Thymus (tissue), 11 donors: ENCODE measurements at regions not wholly inside any gene's neighbourhood (a gene's known extent, or its start where the extent isn't known, plus 50 kb on each side); places are given as distances from the start of the nearest gene placed in this dataset.

ENCODE experiments used
- DNase-seq, 9 donors: peaks; one replicate each; pipeline ENCODE4 v3.0.0-alpha.2; 2013; ENCODE audit warnings: low spot score in 9 of 9, low read depth in 6 of 9, missing footprints in 1 of 9
- H3K27ac ChIP-seq, 2 donors: one replicate each; pipeline ENCODE4 v1.5.1; 2013; ENCODE audit warnings: control low read depth in 1 of 2, low read depth in 1 of 2, low read length in 1 of 2, mild to moderate bottlenecking in 1 of 2, moderate library complexity in 1 of 2
- H3K27me3 ChIP-seq, 2 donors: one replicate each; pipeline ENCODE4 v1.5.1; 2013; ENCODE audit warnings: low read length in 1 of 2; ENCODE audit not compliant: control insufficient read depth in 2 of 2, insufficient read depth in 1 of 2
- H3K36me3 ChIP-seq, 2 donors: one replicate each; pipeline ENCODE4 v1.5.1; 2013; ENCODE audit warnings: low read length in 1 of 2, mild to moderate bottlenecking in 1 of 2, moderate library complexity in 1 of 2; ENCODE audit not compliant: control insufficient read depth in 2 of 2, insufficient read depth in 2 of 2
- H3K4me1 ChIP-seq, 2 donors: one replicate each; pipeline ENCODE4 v1.5.1; 2013; ENCODE audit warnings: low read length in 2 of 2; ENCODE audit not compliant: control insufficient read depth in 2 of 2, insufficient read depth in 2 of 2
- H3K4me3 ChIP-seq, 2 donors: one replicate each; pipeline ENCODE4 v1.5.1; 2013; ENCODE audit warnings: low read length in 2 of 2, control low read depth in 1 of 2, mild to moderate bottlenecking in 1 of 2
- H3K9me3 ChIP-seq, 2 donors: one replicate each; pipeline ENCODE4 v1.5.1; 2013; ENCODE audit warnings: low read length in 1 of 2, mild to moderate bottlenecking in 1 of 2; ENCODE audit not compliant: control insufficient read depth in 2 of 2, insufficient read depth in 1 of 2
- WGBS: extraction: QIAGEN DNeasy Blood & Tissue Kit; methylation state at CpG from one replicate; pipeline ENCODE4 v1.1.7; 2013; 5-methylcytosine and 5-hydroxymethylcytosine counted together
- donor health status: healthy.

DNA sequence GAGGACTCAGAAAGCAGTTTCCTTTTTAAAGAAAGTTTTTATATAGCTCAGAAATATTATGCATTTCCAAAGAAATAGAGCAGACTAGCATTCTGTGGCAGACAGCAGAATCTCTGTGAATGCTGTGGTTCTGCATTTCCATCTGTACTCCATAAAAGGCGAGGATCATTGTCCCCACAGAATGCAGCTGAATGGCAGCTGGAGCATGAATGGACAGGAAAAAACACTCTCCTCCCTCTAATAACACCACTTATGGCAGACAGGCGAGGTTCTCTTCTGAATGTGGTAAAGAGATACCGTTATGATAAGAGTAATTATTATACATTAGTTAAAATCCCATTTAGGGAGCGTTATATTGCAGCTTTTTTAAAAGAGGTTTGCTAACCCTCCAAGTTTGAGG lies 81.4 kb upstream of the WLS start:
- Histone ChIP-seq H3K9me3 (no peaks in the 10 kb centered on the region), H3K27ac (no peak overlapping the region), H3K4me1 (no peaks in the 10 kb centered on the region), H3K27me3 (no peaks in the 10 kb centered on the region), H3K36me3 (no peaks in the 10 kb centered on the region), H3K4me3 (no peak overlapping the region)
- no peak for DNase-seq
- 79% methylated on average over 4 of the region's 4 CpGs for WGBS

DNA sequence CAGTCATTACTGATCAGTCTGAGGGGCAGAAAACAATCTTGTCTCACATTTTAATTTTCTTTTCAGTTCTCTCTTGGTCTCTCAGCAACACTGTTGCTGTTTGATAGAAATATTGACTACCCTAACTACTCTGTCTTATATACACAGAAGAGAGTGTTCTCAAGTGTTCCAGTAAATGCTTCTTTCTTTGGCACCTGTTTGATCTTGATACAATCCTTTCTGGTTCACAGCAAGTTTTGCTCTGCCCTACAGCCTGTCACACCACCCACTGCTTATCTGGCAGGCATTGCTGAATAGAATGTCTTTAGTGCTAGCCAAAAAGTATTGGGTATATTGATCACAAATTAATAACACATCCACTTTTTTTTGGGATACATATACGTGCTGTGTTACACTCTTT lies 75.7 kb upstream of the WLS start:
- no peaks in the 10 kb centered on the region for H3K4me1 ChIP-seq
- no peaks in the 10 kb centered on the region for H3K9me3 ChIP-seq
- no peak for DNase-seq
- H3K36me3 ChIP-seq: no peaks in the 10 kb centered on the region
- no peak overlapping the region for H3K27ac ChIP-seq
- 94% methylated on average over 1 of the region's 1 CpG for WGBS
- no peak overlapping the region for H3K4me3 ChIP-seq
- H3K27me3 ChIP-seq: no peaks in the 10 kb centered on the region

GRCh38 chr1:68307378-68307787 lies 75.1 kb upstream of the WLS start:
- Histone ChIP-seq H3K27me3 (no peaks in the 10 kb centered on the region), H3K36me3 (no peaks in the 10 kb centered on the region), H3K4me3 (no peak overlapping the region), H3K9me3 (no peaks in the 10 kb centered on the region), H3K4me1 (no peaks in the 10 kb centered on the region), H3K27ac (no peak overlapping the region)
- DNase-seq: no peak
- WGBS: 84% methylated on average over 3 of the region's 3 CpGs

DNA sequence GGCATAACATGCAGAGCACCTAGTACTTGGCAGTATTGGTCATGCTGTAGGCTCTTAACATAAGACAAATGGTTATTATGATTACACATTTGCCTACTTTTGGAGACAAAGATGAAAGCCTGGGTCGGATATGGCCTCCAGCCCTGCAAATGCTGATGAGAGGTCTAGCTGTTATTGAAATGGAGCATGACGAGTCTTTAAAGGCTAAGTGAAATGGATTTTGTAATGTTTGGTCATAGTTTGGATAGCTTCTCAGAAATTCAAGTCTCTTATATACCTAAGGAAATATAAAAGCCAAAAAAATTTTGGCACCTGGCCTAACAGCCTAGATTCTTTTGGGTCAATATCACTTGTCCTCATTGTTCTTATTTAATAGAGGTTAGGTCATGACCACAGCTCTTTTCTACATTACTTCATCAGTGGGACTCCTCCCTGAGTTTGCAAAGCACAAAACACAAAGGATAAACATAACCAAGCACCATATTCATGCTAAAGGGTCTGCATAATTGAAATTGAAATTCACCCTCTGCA lies 69.2 kb upstream of the WLS start:
- no peak overlapping the region for H3K4me3 ChIP-seq
- DNase-seq: no peak
- H3K9me3 ChIP-seq: no peaks in the 10 kb centered on the region
- no peak overlapping the region for H3K27ac ChIP-seq
- H3K27me3 ChIP-seq: no peaks in the 10 kb centered on the region
- H3K36me3 ChIP-seq: no peaks in the 10 kb centered on the region
- WGBS: 86% methylated on average over 2 of the region's 2 CpGs
- no peaks in the 10 kb centered on the region for H3K4me1 ChIP-seq

DNA sequence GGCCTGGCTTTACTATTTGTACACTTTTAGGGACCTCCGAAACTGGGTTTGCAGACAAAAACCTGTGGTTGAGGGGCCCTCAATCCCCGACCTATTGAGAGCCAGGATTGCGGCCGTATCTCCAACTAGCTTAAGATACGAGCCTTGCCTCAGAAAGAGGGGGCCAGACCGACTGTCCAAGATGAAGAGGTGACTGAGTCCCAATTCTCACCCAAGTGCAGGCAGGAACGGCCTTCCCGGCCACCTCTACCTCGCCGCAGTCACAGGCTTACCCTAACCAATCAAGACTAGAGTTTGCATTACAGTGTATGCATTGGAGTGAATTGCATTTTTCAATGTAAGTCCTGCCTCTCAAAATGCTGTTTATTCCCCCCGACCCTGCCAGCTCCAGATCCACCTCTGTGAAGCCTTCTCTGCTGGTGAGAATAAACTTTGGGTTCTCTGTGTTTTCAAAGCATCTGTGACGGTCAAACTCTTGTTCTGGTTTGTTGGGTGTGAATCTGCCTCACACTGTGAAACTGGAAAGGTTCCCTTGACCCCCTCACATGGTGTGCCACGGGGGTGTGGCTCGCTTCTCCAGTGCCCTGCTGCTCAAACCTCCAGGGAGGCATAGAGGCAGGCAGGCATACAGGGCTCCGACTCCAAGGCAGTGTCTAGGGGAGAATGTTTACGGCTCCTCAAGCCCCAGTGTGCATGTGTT lies 62.2 kb upstream of the WLS start:
- no peaks in the 10 kb centered on the region for H3K9me3 ChIP-seq
- no peak overlapping the region for H3K27ac ChIP-seq
- H3K27me3 ChIP-seq: peaks cover 0 to 2% of the 10 kb centered on the region in 2 donors
- peaks cover 0 to 5% of the 10 kb centered on the region in 2 donors for H3K4me1 ChIP-seq
- 91% methylated on average over 16 of the region's 16 CpGs for WGBS
- DNase-seq: no peak
- no peak overlapping the region for H3K4me3 ChIP-seq
- no peaks in the 10 kb centered on the region for H3K36me3 ChIP-seq

DNA sequence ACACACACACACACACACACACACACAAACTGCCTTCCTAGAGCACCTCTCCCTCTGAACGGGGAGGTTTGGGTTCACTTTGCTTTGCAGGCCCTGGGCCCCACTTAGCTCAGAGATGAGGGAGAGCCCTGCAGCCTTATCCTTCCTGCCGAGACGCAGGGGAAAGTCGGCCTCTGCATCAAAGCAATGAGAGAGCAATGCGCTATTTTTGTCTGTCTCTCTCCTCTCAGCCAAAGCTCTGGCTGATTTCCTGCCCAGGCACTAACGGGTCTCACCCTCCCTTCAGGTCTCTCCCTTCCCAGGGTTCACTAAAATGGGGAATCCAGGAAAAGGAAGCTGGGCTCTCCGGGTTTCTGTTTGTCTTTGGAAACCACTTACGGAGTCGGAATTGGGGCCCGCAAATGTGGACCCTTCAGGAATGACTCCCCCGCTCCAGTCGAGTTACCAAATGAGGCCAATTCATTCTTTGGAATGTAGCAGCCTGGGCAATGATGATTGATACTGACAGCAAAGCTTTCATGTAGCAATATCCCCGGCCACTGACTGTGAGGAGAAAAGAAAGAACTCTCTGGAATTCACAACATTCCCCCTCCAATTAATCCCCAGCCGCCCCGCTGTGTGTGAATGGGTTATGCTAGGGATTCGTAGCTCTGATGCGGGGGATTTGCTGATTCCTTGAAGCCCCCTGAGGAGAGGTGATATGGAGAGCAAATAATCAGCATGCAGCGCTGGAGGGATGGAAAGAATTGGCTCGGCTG lies 61.5 kb upstream of the WLS start:
- Histone ChIP-seq H3K9me3 (no peaks in the 10 kb centered on the region), H3K27ac (no peak overlapping the region), H3K36me3 (no peaks in the 10 kb centered on the region), H3K4me1 (peaks cover 0 to 5% of the 10 kb centered on the region in 2 donors), H3K4me3 (no peak overlapping the region), H3K27me3 (peaks cover 0 to 2% of the 10 kb centered on the region in 2 donors)
- 60% methylated on average over 19 of the region's 19 CpGs for WGBS
- DNase-seq: no peak

- Histone ChIP-seq H3K27ac (no peak overlapping the region), H3K27me3 (peaks cover 0 to 2% of the 10 kb centered on the region in 2 donors), H3K4me1 (peaks cover 0 to 5% of the 10 kb centered on the region in 2 donors), H3K4me3 (no peak overlapping the region), H3K36me3 (no peaks in the 10 kb centered on the region), H3K9me3 (no peaks in the 10 kb centered on the region)
- 77% methylated on average over 5 of the region's 5 CpGs for WGBS
- no peak for DNase-seq
Measured at GRCh38 chr1:68293122-68293521, 60.8 kb upstream of the WLS start.

GRCh38 chr1:68291688-68292384 lies 59.5 kb upstream of the WLS start:
- no peak overlapping the region for H3K27ac ChIP-seq
- H3K4me1 ChIP-seq: peaks cover 0 to 5% of the 10 kb centered on the region in 2 donors
- no peak for DNase-seq
- no peak overlapping the region for H3K4me3 ChIP-seq
- 46% methylated on average over 2 of the region's 2 CpGs for WGBS
- no peaks in the 10 kb centered on the region for H3K36me3 ChIP-seq
- peaks cover 0 to 2% of the 10 kb centered on the region in 2 donors for H3K27me3 ChIP-seq
- H3K9me3 ChIP-seq: no peaks in the 10 kb centered on the region

DNA sequence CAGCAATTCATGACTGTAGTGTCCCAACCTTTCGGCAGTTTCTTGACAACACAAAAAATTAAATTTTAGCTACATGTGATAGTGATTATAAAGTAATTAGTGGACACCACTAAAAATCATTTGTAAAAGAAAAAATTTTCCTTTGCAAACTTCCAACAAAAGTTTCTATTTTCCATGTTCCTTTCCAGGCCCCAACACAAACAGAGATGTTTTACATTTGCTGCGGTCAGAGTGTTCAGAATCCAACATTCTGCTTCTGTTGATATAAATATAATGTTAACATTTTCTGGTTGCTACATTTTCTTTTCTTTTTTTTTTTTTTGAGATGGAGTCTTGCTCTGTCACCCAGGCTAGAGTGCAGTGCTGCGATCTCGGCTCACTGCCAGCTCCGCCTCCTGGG lies 54.9 kb upstream of the WLS start:
- DNase-seq: no peak
- no peaks in the 10 kb centered on the region for H3K9me3 ChIP-seq
- no peak overlapping the region for H3K27ac ChIP-seq
- no peak overlapping the region for H3K4me3 ChIP-seq
- H3K27me3 ChIP-seq: no peaks in the 10 kb centered on the region
- no peaks in the 10 kb centered on the region for H3K4me1 ChIP-seq
- no peaks in the 10 kb centered on the region for H3K36me3 ChIP-seq
- 94% methylated on average over 5 of the region's 5 CpGs for WGBS
